ENCODE measurements at regions not wholly inside any gene's neighbourhood (a gene's known extent, or its start where the extent isn't known, plus 50 kb on each side); places are given as distances from the start of the nearest gene placed in this dataset.

GRCh38 chr6:95128439-95128838 lies 448.9 kb upstream of the MANEA start:
- H3K36me3 ChIP-seq = no peaks in the 10 kb centered on the region
- TF ChIP-seq CTCF (IDR thresholded peaks at IDR 0.05) (no peak), EP300 (IDR thresholded peaks at IDR 0.05) (no peak)
- no peak for DNase-seq
- no peaks in the 10 kb centered on the region for H3K27me3 ChIP-seq
- WGBS, 2 donors = 52 to 67% methylated on average over 2 of the region's 2 CpGs
- H3K4me3 ChIP-seq = no peak overlapping the region
- intact Hi-C loops (cut with DNase I) = no loop called here
- no peaks in the 10 kb centered on the region for H3K4me1 ChIP-seq
- H3K27ac ChIP-seq = no peak overlapping the region
- no peaks in the 10 kb centered on the region for H3K9me3 ChIP-seq

GRCh38 chr6:95128947-95129346 lies 448.4 kb upstream of the MANEA start:
- Histone ChIP-seq H3K27me3 (no peaks in the 10 kb centered on the region), H3K4me1 (no peaks in the 10 kb centered on the region), H3K36me3 (no peaks in the 10 kb centered on the region), H3K9me3 (no peaks in the 10 kb centered on the region), H3K4me3 (no peak overlapping the region), H3K27ac (no peak overlapping the region)
- no peak for TF ChIP-seq CTCF (IDR thresholded peaks at IDR 0.05)
- TF ChIP-seq EP300 (IDR thresholded peaks at IDR 0.05) = no peak
- TF ChIP-seq POLR2AphosphoS5 (IDR thresholded peaks at IDR 0.05) = no peak
- no peak for DNase-seq
- intact Hi-C loops (cut with DNase I) = no loop called here
- WGBS, 2 donors = 60 to 61% methylated on average over 2 of the region's 2 CpGs

- TF ChIP-seq POLR2A (IDR thresholded peaks at IDR 0.05) = no peak
- no peak for TF ChIP-seq CTCF (IDR thresholded peaks at IDR 0.05)
- TF ChIP-seq POLR2AphosphoS5 (IDR thresholded peaks at IDR 0.05) = no peak
- no peak for TF ChIP-seq EP300 (IDR thresholded peaks at IDR 0.05)
- no peaks in the 10 kb centered on the region for H3K4me1 ChIP-seq
- no peak overlapping the region for H3K27ac ChIP-seq
- H3K36me3 ChIP-seq = no peaks in the 10 kb centered on the region
- no peaks in the 10 kb centered on the region for H3K9me3 ChIP-seq
- H3K27me3 ChIP-seq = no peaks in the 10 kb centered on the region
- DNase-seq = no peak
- no peak overlapping the region for H3K4me3 ChIP-seq
- WGBS, 2 donors = 9 to 35% methylated on average over 5 of the region's 5 CpGs
- intact Hi-C loops (cut with DNase I) = no loop called here
These were observed 443.8 kb upstream of the MANEA start for GRCh38 chr6:95133578-95133977.

- 71 to 77% methylated on average over 1 of the region's 1 CpG for WGBS, 2 donors
- H3K27me3 ChIP-seq = no peaks in the 10 kb centered on the region
- H3K36me3 ChIP-seq = no peaks in the 10 kb centered on the region
- intact Hi-C loops (cut with DNase I) = no loop called here
- no peak overlapping the region for H3K4me3 ChIP-seq
- no peaks in the 10 kb centered on the region for H3K9me3 ChIP-seq
- no peak for DNase-seq
- H3K27ac ChIP-seq = no peak overlapping the region
- no peaks in the 10 kb centered on the region for H3K4me1 ChIP-seq
- TF ChIP-seq POLR2AphosphoS5 (IDR thresholded peaks at IDR 0.05) = no peak
- TF ChIP-seq EP300 (IDR thresholded peaks at IDR 0.05) = no peak
- no peak for TF ChIP-seq CTCF (IDR thresholded peaks at IDR 0.05)
These were observed 442.2 kb upstream of the MANEA start for GRCh38 chr6:95135182-95135581.

GRCh38 chr6:95142101-95142500 lies 435.2 kb upstream of the MANEA start:
- Histone ChIP-seq H3K27me3 (no peaks in the 10 kb centered on the region), H3K27ac (no peak overlapping the region), H3K9me3 (no peaks in the 10 kb centered on the region), H3K4me3 (no peak overlapping the region), H3K4me1 (no peaks in the 10 kb centered on the region), H3K36me3 (no peaks in the 10 kb centered on the region)
- intact Hi-C loops (cut with DNase I) = no loop called here
- TF ChIP-seq POLR2AphosphoS5 (IDR thresholded peaks at IDR 0.05) (no peak), EP300 (IDR thresholded peaks at IDR 0.05) (no peak), POLR2A (IDR thresholded peaks at IDR 0.05) (no peak), CTCF (IDR thresholded peaks at IDR 0.05) (no peak)
- 82 to 87% methylated on average over 2 of the region's 2 CpGs for WGBS, 2 donors
- DNase-seq = no peak
